ENCODE measurements at regions not wholly inside any gene's neighbourhood (a gene's known extent, or its start where the extent isn't known, plus 50 kb on each side); places are given as distances from the start of the nearest gene placed in this dataset.
"Not testable (repeated sequence)": the region's sequence is repeated elsewhere in the genome, so short reads cannot be mapped to it uniquely, and the experiment has no call there.

DNA sequence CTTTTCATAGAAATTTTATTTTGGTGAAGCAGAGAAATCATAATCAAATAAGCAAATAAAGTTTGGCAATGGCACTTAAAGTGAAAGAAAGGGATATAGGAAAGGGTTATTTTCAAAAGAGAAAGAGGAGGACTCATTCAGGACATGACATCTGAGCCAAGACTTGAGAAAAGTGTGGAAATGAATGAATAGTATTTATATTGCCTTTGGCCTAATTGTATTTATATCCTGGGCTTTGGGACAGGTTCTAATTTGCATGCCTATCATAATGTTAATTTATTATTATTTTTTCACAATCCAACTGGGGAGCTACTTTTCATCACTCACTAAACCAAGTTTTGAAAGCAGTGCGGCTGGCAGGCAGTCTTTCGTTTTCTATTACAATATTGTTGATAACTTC, 376.8 kb downstream of the HGF start:
- Mint-ChIP-seq H3K4me1 (ENCODE audit: low read depth) (no peaks in the 10 kb centered on the region), H3K27me3 (ENCODE audit: low read depth) (no peaks in the 10 kb centered on the region), H3K27ac (no peak overlapping the region), H3K9me3 (no peaks in the 10 kb centered on the region), H3K36me3 (ENCODE audit: low read depth) (no peaks in the 10 kb centered on the region), H3K4me3 (ENCODE audit: low read depth) (no peak overlapping the region)
- no peak for DNase-seq (ENCODE audit: low spot score)
- intact Hi-C loops (cut with micrococcal nuclease) = no loop called here

DNA sequence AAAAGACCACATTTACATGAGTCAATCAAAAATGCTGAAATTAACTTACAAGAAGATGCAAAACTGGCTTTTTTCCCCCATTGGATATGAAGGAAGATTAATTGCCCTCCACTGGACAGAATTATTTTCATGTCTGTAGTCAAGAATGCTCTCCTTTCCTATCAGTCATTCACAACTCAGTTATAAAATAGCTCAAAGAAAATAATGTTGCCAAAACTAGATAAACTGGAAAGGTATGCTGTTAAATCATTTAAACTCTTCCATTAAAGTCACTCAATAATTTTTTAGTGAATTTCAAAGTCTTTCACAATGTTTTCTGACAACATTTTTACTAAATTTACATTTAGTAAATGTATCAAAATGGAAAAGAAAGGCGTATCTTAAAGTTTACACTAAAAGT, 384.5 kb downstream of the HGF start:
- no peak overlapping the region for H3K27ac Mint-ChIP-seq
- no peaks in the 10 kb centered on the region for H3K27me3 Mint-ChIP-seq (ENCODE audit: low read depth)
- no peak overlapping the region for H3K4me3 Mint-ChIP-seq (ENCODE audit: low read depth)
- peaks cover 13% of the 10 kb centered on the region for H3K9me3 Mint-ChIP-seq
- DNase-seq (ENCODE audit: low spot score) = no peak
- no peaks in the 10 kb centered on the region for H3K36me3 Mint-ChIP-seq (ENCODE audit: low read depth)
- no peaks in the 10 kb centered on the region for H3K4me1 Mint-ChIP-seq (ENCODE audit: low read depth)
- intact Hi-C loops (cut with micrococcal nuclease) = no loop called here

DNA sequence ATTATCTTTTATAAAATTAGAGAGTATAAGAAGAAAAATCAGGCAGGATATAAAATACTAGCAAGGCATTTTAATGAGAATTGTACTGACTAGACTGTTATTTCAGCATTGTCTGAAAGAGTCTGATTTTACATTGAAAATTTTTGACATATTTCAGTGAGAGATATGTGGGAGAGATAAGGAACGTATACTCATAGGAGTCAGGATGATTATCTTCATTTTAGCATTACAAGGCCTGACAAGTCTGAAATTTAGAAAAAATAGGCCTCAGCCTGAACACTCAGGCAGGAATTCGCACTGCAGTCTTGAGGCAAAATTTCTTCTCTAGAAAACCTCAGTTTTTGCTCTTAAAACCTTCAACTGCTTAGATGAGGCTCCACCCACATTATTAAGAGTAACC, 386.0 kb downstream of the HGF start:
- Mint-ChIP-seq H3K27ac (no peak overlapping the region), H3K9me3 (peaks cover 13% of the 10 kb centered on the region), H3K27me3 (ENCODE audit: low read depth) (no peaks in the 10 kb centered on the region), H3K36me3 (ENCODE audit: low read depth) (no peaks in the 10 kb centered on the region), H3K4me1 (ENCODE audit: low read depth) (no peaks in the 10 kb centered on the region), H3K4me3 (ENCODE audit: low read depth) (no peak overlapping the region)
- intact Hi-C loops (cut with micrococcal nuclease) = no loop called here
- DNase-seq (ENCODE audit: low spot score) = no peak

DNA sequence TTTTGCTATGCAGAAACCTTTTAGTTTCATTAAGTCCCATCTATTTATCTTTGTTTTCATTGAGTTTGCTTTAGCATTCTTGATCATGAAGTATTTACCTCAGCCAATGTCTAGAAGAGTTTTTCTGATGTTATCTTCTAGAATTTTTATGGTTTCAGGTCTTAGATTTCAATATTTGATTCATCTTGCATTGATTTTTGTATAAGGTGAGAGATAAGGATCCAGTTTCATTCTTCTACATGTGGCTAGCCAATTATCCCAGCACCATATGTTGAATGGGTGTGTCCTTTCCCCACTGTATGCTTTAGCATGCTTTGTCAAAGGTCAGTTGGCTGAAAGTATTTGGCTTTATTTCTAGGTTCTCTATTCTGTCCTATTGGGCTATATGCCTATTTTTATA, 395.2 kb downstream of the HGF start:
- H3K4me1 Mint-ChIP-seq (ENCODE audit: low read depth); H3K36me3 Mint-ChIP-seq (ENCODE audit: low read depth); H3K27me3 Mint-ChIP-seq (ENCODE audit: low read depth); H3K9me3 Mint-ChIP-seq; H3K27ac Mint-ChIP-seq; intact Hi-C loops (cut with micrococcal nuclease); DNase-seq (ENCODE audit: low spot score); H3K4me3 Mint-ChIP-seq (ENCODE audit: low read depth): not testable (repeated sequence)

DNA sequence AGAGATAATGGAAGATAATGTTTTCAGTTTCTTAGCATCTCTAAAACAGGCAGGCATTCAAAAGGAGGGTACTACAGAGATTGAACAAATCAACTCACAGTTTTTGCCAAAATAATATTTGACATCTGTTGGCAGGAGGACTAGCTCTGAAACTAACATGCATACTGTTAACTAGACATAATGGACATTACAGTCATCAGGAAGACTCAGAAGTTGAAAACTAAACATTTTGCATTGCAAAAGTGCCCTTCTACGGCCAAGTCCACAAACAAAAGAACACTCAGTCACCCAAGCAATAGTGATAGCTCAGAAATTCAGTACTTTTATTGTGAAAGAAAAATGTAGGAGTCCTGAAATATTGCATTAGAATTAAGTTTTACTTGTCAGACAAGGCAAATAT, 399.0 kb downstream of the HGF start:
- Mint-ChIP-seq H3K36me3 (ENCODE audit: low read depth) (no peaks in the 10 kb centered on the region), H3K27ac (no peak overlapping the region), H3K4me1 (ENCODE audit: low read depth) (no peaks in the 10 kb centered on the region), H3K9me3 (peaks cover 3% of the 10 kb centered on the region), H3K27me3 (ENCODE audit: low read depth) (no peaks in the 10 kb centered on the region), H3K4me3 (ENCODE audit: low read depth) (no peak overlapping the region)
- DNase-seq (ENCODE audit: low spot score) = no peak
- intact Hi-C loops (cut with micrococcal nuclease) = no loop called here

DNA sequence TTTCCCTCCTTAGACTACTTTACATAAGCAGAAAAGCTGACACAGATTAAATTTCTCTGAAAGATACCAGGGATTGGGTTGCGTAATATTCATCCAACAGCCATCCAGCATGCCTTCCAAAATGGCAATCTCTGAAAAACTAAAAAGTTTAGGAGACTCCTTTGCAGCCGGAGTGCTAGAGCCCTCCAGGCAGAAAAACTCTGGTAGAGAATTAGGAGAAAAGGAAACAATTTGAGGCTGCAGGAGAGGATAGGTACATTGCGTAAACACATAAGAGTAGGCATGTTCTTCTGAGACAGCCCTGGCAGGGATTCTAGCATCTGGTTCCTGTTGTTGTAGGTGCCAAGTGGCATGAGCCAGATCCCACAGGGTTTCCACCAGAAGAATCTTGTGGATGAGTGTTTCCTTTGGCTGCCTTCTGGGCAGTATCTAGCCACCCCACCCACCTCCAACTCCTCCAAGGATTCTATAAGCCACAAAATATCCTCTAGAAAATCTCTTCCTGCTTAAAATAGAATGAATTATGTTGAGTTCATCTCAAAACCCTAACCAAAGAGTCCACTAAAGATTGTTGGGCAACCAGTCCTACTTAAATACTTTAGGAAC, 402.4 kb downstream of the HGF start:
- Mint-ChIP-seq H3K9me3 (peaks cover 3% of the 10 kb centered on the region), H3K4me1 (ENCODE audit: low read depth) (no peaks in the 10 kb centered on the region), H3K4me3 (ENCODE audit: low read depth) (no peak overlapping the region), H3K36me3 (ENCODE audit: low read depth) (no peaks in the 10 kb centered on the region), H3K27ac (no peak overlapping the region), H3K27me3 (ENCODE audit: low read depth) (no peaks in the 10 kb centered on the region)
- intact Hi-C loops (cut with micrococcal nuclease) = no loop called here
- DNase-seq (ENCODE audit: low spot score) = no peak

DNA sequence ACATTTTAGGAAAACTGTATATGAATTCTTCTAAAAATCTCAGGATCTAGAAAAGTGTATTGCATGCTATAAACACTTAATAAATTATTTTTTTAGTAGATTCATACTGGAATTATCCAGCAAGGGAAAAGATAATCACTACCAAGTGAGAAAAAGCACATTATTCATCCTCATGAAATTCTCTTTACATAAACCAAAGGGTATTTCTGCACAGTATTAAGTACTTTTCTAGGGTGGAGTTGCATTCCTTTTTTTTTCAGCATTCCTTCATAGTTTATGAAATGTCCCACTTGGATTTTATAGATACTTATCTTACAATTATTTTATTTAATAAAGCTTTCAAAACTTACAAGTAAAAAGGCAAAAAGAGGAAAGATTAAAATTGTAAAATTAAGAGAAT, 403.3 kb downstream of the HGF start:
- intact Hi-C loops (cut with micrococcal nuclease) = no loop called here
- peaks cover 3% of the 10 kb centered on the region for H3K9me3 Mint-ChIP-seq
- no peak for DNase-seq (ENCODE audit: low spot score)
- no peaks in the 10 kb centered on the region for H3K4me1 Mint-ChIP-seq (ENCODE audit: low read depth)
- no peak overlapping the region for H3K4me3 Mint-ChIP-seq (ENCODE audit: low read depth)
- H3K36me3 Mint-ChIP-seq (ENCODE audit: low read depth) = no peaks in the 10 kb centered on the region
- no peaks in the 10 kb centered on the region for H3K27me3 Mint-ChIP-seq (ENCODE audit: low read depth)
- no peak overlapping the region for H3K27ac Mint-ChIP-seq

DNA sequence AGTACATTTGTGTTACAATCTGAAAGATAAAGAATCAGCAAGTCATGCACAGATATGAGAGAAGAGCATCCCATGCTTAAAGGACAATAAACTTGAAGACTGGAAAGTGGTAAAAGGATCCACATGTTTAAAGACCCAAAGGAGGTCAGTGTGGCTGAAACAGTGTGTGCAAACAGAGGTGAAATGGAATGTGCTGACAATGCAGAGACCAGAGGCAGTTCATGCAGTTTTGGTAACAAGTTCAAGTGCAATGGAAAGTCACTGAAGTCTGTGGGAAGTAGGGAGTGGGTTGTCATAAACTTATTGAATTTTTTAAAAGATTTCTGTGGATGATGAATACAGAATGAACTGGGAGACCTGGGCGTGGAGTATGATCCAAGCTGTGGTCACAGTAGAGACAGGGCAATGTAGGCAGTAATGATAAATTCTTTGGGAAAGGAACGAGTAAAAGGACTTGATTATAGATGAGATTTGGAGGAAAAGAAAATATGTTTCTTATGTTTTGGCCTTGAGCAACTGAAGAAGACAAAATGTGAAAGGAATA, 408.0 kb downstream of the HGF start:
- no peaks in the 10 kb centered on the region for H3K9me3 Mint-ChIP-seq
- no peaks in the 10 kb centered on the region for H3K36me3 Mint-ChIP-seq (ENCODE audit: low read depth)
- H3K4me1 Mint-ChIP-seq (ENCODE audit: low read depth) = no peaks in the 10 kb centered on the region
- no peaks in the 10 kb centered on the region for H3K27me3 Mint-ChIP-seq (ENCODE audit: low read depth)
- no peak overlapping the region for H3K4me3 Mint-ChIP-seq (ENCODE audit: low read depth)
- H3K27ac Mint-ChIP-seq = no peak overlapping the region
- DNase-seq (ENCODE audit: low spot score) = no peak
- intact Hi-C loops (cut with micrococcal nuclease) = no loop called here

DNA sequence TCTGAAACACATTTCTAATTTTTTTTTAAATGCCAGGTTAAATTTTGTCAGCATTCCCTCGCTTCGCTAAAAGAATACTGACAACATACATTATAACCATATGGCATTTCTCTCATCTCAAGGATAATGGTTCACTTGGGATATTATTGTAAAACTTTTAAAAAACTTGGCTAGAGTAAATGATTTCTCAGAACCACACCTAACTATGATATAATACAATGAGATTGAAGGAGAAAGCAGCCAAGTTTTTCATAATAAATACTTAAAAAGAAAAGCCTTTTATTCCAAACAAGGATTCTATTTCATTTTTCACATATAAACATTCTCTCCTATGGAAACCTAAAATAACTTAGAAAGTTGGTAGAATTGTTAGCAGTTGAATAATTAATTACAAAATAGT, 413.9 kb downstream of the HGF start:
- no peaks in the 10 kb centered on the region for H3K9me3 Mint-ChIP-seq
- H3K27ac Mint-ChIP-seq = no peak overlapping the region
- H3K27me3 Mint-ChIP-seq (ENCODE audit: low read depth) = no peaks in the 10 kb centered on the region
- no peak for DNase-seq (ENCODE audit: low spot score)
- no peaks in the 10 kb centered on the region for H3K4me1 Mint-ChIP-seq (ENCODE audit: low read depth)
- intact Hi-C loops (cut with micrococcal nuclease) = no loop called here
- H3K36me3 Mint-ChIP-seq (ENCODE audit: low read depth) = no peaks in the 10 kb centered on the region
- H3K4me3 Mint-ChIP-seq (ENCODE audit: low read depth) = no peak overlapping the region

DNA sequence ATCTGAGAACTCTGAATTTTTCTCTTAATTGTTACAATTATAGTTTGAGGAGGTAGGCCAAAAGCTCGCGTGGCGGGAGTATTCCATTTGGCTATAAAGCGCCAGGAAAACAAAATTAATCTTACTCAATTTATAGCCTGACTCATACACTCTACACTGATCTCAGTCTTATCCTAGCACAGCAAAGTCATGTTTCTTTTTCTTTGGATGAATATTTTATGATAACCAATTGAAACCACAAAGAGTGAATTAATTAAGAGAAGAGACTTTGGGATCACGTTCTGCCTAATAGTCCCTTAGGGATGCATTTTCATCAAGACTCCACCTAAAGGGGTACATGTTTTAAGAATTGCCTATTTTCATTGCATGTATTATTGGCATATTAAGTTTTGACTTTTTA, 420.8 kb downstream of the HGF start:
- Mint-ChIP-seq H3K27me3 (ENCODE audit: low read depth) (no peaks in the 10 kb centered on the region), H3K27ac (no peak overlapping the region), H3K36me3 (ENCODE audit: low read depth) (no peaks in the 10 kb centered on the region), H3K4me3 (ENCODE audit: low read depth) (no peak overlapping the region), H3K9me3 (no peaks in the 10 kb centered on the region), H3K4me1 (ENCODE audit: low read depth) (no peaks in the 10 kb centered on the region)
- intact Hi-C loops (cut with micrococcal nuclease) = no loop called here
- no peak for DNase-seq (ENCODE audit: low spot score)

DNA sequence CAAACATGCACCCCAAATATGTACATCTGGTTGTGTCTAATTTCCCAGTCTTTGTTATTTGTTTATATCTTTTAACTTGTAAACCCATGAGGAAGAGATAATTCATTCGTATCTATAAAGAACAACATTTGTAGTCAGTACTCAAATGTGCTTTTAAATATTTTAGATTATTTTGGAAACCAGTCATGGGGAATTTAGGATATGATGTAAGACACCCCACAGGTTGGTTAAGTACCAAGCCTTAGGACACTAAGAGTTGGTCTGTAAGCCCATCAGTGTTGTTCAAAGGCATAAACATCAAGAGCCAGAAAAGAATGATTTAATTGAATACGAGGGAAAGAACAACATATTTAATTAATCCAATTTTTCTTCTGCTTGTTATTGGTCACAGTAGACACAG, 421.1 kb upstream of the SEMA3C start:
- no peak overlapping the region for H3K4me3 Mint-ChIP-seq (ENCODE audit: low read depth)
- H3K27me3 Mint-ChIP-seq (ENCODE audit: low read depth) = no peaks in the 10 kb centered on the region
- intact Hi-C loops (cut with micrococcal nuclease) = no loop called here
- peaks cover 12% of the 10 kb centered on the region for H3K9me3 Mint-ChIP-seq
- no peak for DNase-seq (ENCODE audit: low spot score)
- H3K4me1 Mint-ChIP-seq (ENCODE audit: low read depth) = no peaks in the 10 kb centered on the region
- H3K27ac Mint-ChIP-seq = no peak overlapping the region
- no peaks in the 10 kb centered on the region for H3K36me3 Mint-ChIP-seq (ENCODE audit: low read depth)

DNA sequence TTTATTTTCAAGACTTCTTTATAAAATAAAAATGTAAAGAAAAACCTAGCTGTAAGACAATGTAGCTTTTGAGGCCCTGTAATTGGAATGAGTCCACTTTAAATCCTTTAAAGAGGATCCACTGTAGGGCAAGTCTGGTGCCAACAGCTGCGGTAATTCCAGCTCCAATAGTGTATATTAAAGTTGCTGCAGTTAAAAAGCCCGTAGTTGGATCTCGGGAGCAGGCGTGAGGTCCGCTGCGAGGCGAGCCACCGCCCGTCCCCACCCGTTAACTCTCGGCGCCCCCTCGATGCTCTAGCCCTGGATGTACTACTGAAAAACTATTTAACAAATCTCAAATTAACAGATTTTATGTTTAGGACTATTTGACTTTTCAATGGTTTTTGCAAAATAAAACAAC, 414.7 kb upstream of the SEMA3C start:
- Mint-ChIP-seq H3K4me3 (ENCODE audit: low read depth) (no peak overlapping the region), H3K4me1 (ENCODE audit: low read depth) (no peaks in the 10 kb centered on the region), H3K27me3 (ENCODE audit: low read depth) (no peaks in the 10 kb centered on the region), H3K27ac (no peak overlapping the region), H3K9me3 (peaks cover 18% of the 10 kb centered on the region), H3K36me3 (ENCODE audit: low read depth) (no peaks in the 10 kb centered on the region)
- no peak for DNase-seq (ENCODE audit: low spot score)
- intact Hi-C loops (cut with micrococcal nuclease) = no loop called here

DNA sequence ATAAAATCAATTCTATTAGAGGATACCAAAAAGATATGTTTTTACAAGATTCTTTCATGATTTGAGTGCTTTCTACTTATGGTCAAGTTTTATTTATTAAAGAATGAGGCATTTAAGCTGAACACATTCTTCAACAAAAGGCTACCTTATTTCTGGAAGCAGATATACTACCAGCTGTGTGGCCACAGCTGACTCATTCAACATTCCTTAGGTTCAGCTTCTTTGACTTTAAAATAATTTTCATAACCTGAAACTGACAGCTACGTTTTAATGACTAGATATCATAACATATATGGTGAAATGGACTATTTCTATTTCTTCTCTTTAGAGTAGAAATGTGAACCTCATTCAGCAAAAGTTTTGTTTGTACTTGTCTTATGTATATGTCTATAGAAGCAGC, 414.2 kb upstream of the SEMA3C start:
- H3K4me3 Mint-ChIP-seq (ENCODE audit: low read depth) = no peak overlapping the region
- H3K27ac Mint-ChIP-seq = no peak overlapping the region
- intact Hi-C loops (cut with micrococcal nuclease) = no loop called here
- no peak for DNase-seq (ENCODE audit: low spot score)
- H3K9me3 Mint-ChIP-seq = peaks cover 18% of the 10 kb centered on the region
- no peaks in the 10 kb centered on the region for H3K27me3 Mint-ChIP-seq (ENCODE audit: low read depth)
- H3K4me1 Mint-ChIP-seq (ENCODE audit: low read depth) = no peaks in the 10 kb centered on the region
- no peaks in the 10 kb centered on the region for H3K36me3 Mint-ChIP-seq (ENCODE audit: low read depth)
